Endodermal cell (in vitro differentiated cells): ENCODE measurements at regions not wholly inside any gene's neighbourhood (a gene's known extent, or its start where the extent isn't known, plus 50 kb on each side); places are given as distances from the start of the nearest gene placed in this dataset.
A peak's percentile ranks its signal among the peaks of the same experiment; 100 is the strongest.

Experiments used
- DNase-seq: peaks from one replicate; pipeline ENCODE4 v3.0.0-alpha.2; 2017
- H3K27ac ChIP-seq: 2 replicates; pipeline ENCODE4 v1.5.1; 2013; ENCODE audit warnings: mild to moderate bottlenecking, low read depth, low read length, moderate library complexity
- H3K27me3 ChIP-seq: 2 replicates; pipeline ENCODE4 v1.6.1; 2013; ENCODE audit warnings: mild to moderate bottlenecking, low read length, moderate library complexity; ENCODE audit not compliant: insufficient read depth, control insufficient read depth, poor library complexity, severe bottlenecking
- H3K36me3 ChIP-seq: 2 replicates; pipeline ENCODE4 v1.7.0; 2013; ENCODE audit warnings: mild to moderate bottlenecking, low read length, moderate library complexity; ENCODE audit not compliant: control insufficient read depth, insufficient read depth
- H3K4me1 ChIP-seq: one replicate; pipeline ENCODE4 v1.7.0; 2013; ENCODE audit warnings: low read length; ENCODE audit not compliant: control insufficient read depth, insufficient read depth
- H3K4me3 ChIP-seq: 2 replicates; pipeline ENCODE4 v1.5.1; 2013; ENCODE audit warnings: mild to moderate bottlenecking, low read length, moderate library complexity
- H3K9ac ChIP-seq: 2 replicates; pipeline ENCODE4 v1.6.1; 2013; ENCODE audit warnings: mild to moderate bottlenecking, low read length, moderate library complexity; ENCODE audit not compliant: poor library complexity, severe bottlenecking; ENCODE audit errors: extremely low read depth
- H3K9me3 ChIP-seq: 2 replicates; pipeline ENCODE4 v1.6.1; 2013; ENCODE audit warnings: mild to moderate bottlenecking, low read length, moderate library complexity; ENCODE audit not compliant: control insufficient read depth
- H3K27ac Mint-ChIP-seq: 2 replicates; pipeline ENCODE4 v1.8.0; 2020; ENCODE audit warnings: mixed read lengths
- H3K27me3 Mint-ChIP-seq: 2 replicates; pipeline ENCODE4 v1.8.0; 2021; ENCODE audit warnings: mild to moderate bottlenecking, mixed read lengths; ENCODE audit not compliant: insufficient read depth
- H3K36me3 Mint-ChIP-seq: 2 replicates; pipeline ENCODE4 v1.8.0; 2020; ENCODE audit warnings: low read depth, mixed read lengths
- H3K4me1 Mint-ChIP-seq: 2 replicates; pipeline ENCODE4 v1.8.0; 2020; ENCODE audit warnings: mixed read lengths
- H3K4me3 Mint-ChIP-seq: 2 replicates; pipeline ENCODE4 v1.8.0; 2020; ENCODE audit warnings: mild to moderate bottlenecking, moderate library complexity, mixed read lengths
- H3K9me3 Mint-ChIP-seq: 2 replicates; pipeline ENCODE4 v1.8.0; 2020; ENCODE audit warnings: mild to moderate bottlenecking, mixed read lengths
- CTCF ChIP-seq: fragments of 200-600 bp; sonication (generic); conservative IDR thresholded peaks from 2 replicates; pipeline ENCODE4 v1.5.0; 2021; ENCODE audit warnings: antibody characterized with exemption, mild to moderate bottlenecking
- WGBS, 2 experiments: methylation state at CpG; one replicate each; pipeline versions ENCODE4 v1.1.5 to v1.1.7; 2013; ENCODE audit warnings: missing lambda C conversion rate in 2 of 2, mixed read lengths in 1 of 2; ENCODE audit not compliant: insufficient coverage in 1 of 2, insufficient read length in 1 of 2; 5-methylcytosine and 5-hydroxymethylcytosine counted together

- Histone ChIP-seq H3K4me3 (no peak overlapping the region), H3K9ac (no peak overlapping the region), H3K27ac (no peak overlapping the region), H3K36me3 (no peaks in the 10 kb centered on the region), H3K9me3 (peaks cover 7% of the 10 kb centered on the region), H3K4me1 (no peaks in the 10 kb centered on the region), H3K27me3 (no peaks in the 10 kb centered on the region)
- peak overlapping the region; percentile 41 for H3K4me3 Mint-ChIP-seq
- H3K9me3 Mint-ChIP-seq = peaks cover 15% of the 10 kb centered on the region
- no peaks in the 10 kb centered on the region for H3K27me3 Mint-ChIP-seq
- peak overlapping the region; percentile 92 for H3K27ac Mint-ChIP-seq
- peaks cover 35% of the 10 kb centered on the region for H3K4me1 Mint-ChIP-seq
- DNase-seq = no peak
- TF ChIP-seq CTCF = no peak
- WGBS, 2 experiments = 84 to 97% methylated on average over 9 to 13 of the region's 13 CpGs
- H3K36me3 Mint-ChIP-seq = peaks cover 4% of the 10 kb centered on the region
Observed at GRCh38 chr6:156719395-156719719, 57.8 kb upstream of the ARID1B start.

- Mint-ChIP-seq H3K36me3 (peaks cover 4% of the 10 kb centered on the region), H3K4me3 (no peak overlapping the region), H3K9me3 (peaks cover 15% of the 10 kb centered on the region), H3K27me3 (no peaks in the 10 kb centered on the region), H3K4me1 (peaks cover 37% of the 10 kb centered on the region), H3K27ac (no peak overlapping the region)
- no peak for TF ChIP-seq CTCF
- peak overlapping the region; percentile 40 for H3K4me3 ChIP-seq
- peaks cover 7% of the 10 kb centered on the region for H3K9me3 ChIP-seq
- DNase-seq = no peak
- 85 to 92% methylated on average over 11 to 18 of the region's 18 CpGs for WGBS, 2 experiments
- H3K36me3 ChIP-seq = no peaks in the 10 kb centered on the region
- H3K4me1 ChIP-seq = no peaks in the 10 kb centered on the region
- no peaks in the 10 kb centered on the region for H3K27me3 ChIP-seq
- H3K27ac ChIP-seq = no peak overlapping the region
- no peak overlapping the region for H3K9ac ChIP-seq
Observed at GRCh38 chr6:156718647-156719394, 58.4 kb upstream of the ARID1B start.

GRCh38 chr6:156717542-156717941 is 59.6 kb upstream of the ARID1B start:
- Histone ChIP-seq H3K9ac (no peak overlapping the region), H3K4me3 (no peak overlapping the region), H3K27me3 (no peaks in the 10 kb centered on the region), H3K27ac (no peak overlapping the region), H3K9me3 (peaks cover 7% of the 10 kb centered on the region), H3K4me1 (no peaks in the 10 kb centered on the region), H3K36me3 (no peaks in the 10 kb centered on the region)
- 94% methylated on average over 4 to 5 of the region's 5 CpGs for WGBS, 2 experiments
- Mint-ChIP-seq H3K36me3 (peaks cover 4% of the 10 kb centered on the region), H3K4me1 (peaks cover 37% of the 10 kb centered on the region), H3K27ac (no peak overlapping the region), H3K9me3 (peaks cover 13% of the 10 kb centered on the region), H3K4me3 (no peak overlapping the region), H3K27me3 (no peaks in the 10 kb centered on the region)
- DNase-seq = no peak
- no peak for TF ChIP-seq CTCF
